ENCODE measurements at regions not wholly inside any gene's neighbourhood (a gene's known extent, or its start where the extent isn't known, plus 50 kb on each side); places are given as distances from the start of the nearest gene placed in this dataset.

GRCh38 chr16:59088431-59088830 is 354.3 kb upstream of the GOT2 start:
- TF ChIP-seq, protein P1, sequence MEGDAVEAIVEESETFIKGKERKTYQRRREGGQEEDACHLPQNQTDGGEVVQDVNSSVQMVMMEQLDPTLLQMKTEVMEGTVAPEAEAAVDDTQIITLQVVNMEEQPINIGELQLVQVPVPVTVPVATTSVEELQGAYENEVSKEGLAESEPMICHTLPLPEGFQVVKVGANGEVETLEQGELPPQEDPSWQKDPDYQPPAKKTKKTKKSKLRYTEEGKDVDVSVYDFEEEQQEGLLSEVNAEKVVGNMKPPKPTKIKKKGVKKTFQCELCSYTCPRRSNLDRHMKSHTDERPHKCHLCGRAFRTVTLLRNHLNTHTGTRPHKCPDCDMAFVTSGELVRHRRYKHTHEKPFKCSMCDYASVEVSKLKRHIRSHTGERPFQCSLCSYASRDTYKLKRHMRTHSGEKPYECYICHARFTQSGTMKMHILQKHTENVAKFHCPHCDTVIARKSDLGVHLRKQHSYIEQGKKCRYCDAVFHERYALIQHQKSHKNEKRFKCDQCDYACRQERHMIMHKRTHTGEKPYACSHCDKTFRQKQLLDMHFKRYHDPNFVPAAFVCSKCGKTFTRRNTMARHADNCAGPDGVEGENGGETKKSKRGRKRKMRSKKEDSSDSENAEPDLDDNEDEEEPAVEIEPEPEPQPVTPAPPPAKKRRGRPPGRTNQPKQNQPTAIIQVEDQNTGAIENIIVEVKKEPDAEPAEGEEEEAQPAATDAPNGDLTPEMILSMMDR (IDR thresholded peaks at IDR 0.05): no peak
- TF ChIP-seq, protein P2, sequence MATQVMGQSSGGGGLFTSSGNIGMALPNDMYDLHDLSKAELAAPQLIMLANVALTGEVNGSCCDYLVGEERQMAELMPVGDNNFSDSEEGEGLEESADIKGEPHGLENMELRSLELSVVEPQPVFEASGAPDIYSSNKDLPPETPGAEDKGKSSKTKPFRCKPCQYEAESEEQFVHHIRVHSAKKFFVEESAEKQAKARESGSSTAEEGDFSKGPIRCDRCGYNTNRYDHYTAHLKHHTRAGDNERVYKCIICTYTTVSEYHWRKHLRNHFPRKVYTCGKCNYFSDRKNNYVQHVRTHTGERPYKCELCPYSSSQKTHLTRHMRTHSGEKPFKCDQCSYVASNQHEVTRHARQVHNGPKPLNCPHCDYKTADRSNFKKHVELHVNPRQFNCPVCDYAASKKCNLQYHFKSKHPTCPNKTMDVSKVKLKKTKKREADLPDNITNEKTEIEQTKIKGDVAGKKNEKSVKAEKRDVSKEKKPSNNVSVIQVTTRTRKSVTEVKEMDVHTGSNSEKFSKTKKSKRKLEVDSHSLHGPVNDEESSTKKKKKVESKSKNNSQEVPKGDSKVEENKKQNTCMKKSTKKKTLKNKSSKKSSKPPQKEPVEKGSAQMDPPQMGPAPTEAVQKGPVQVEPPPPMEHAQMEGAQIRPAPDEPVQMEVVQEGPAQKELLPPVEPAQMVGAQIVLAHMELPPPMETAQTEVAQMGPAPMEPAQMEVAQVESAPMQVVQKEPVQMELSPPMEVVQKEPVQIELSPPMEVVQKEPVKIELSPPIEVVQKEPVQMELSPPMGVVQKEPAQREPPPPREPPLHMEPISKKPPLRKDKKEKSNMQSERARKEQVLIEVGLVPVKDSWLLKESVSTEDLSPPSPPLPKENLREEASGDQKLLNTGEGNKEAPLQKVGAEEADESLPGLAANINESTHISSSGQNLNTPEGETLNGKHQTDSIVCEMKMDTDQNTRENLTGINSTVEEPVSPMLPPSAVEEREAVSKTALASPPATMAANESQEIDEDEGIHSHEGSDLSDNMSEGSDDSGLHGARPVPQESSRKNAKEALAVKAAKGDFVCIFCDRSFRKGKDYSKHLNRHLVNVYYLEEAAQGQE (IDR thresholded peaks at IDR 0.05; ENCODE audit: insufficient read depth in 1 of 2, low read depth in 2 of 2, low read length in 1 of 2): no peak

Measured in Panc1 (cell line).